PC-3 (cell line): ENCODE measurements at regions not wholly inside any gene's neighbourhood (a gene's known extent, or its start where the extent isn't known, plus 50 kb on each side); places are given as distances from the start of the nearest gene placed in this dataset.

Source experiments
- EZH2 ChIP-seq: fragments of 300-600 bp; sonication (generic); IDR thresholded peaks from one replicate; pipeline ENCODE4 v1.6.1; 2017; ENCODE audit warnings: antibody characterized with exemption, mild to moderate bottlenecking, low read length; ENCODE audit not compliant: unreplicated experiment
- TF ChIP-seq, protein P1 (sequence below): fragments of 300-600 bp; sonication (generic); conservative IDR thresholded peaks from 2 replicates; pipeline ENCODE4 v1.5.1; 2017; ENCODE audit warnings: antibody characterized with exemption, low read depth, mild to moderate bottlenecking, low read length

DNA sequence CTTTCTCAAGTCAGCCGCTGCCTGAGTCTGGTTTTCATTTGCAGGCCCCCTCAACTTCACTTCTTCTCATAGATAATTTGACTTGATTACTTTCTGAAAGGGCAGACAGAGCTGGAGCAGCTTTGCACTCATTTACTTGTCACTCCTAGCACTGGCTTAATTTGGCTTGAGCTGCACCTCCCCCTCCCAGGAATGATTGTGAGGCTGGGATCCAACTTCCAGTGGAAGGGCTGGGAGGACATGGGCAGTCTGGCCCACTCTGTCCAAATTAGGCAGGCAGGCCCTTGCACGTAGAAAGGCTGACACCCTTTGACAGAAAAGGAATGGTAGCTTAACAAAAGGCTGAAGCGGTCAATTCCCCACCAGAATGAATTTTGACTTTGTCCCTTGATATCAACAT, 453.9 kb downstream of the ETS1 start:
- no peak for TF ChIP-seq EZH2
- TF ChIP-seq, protein P1, sequence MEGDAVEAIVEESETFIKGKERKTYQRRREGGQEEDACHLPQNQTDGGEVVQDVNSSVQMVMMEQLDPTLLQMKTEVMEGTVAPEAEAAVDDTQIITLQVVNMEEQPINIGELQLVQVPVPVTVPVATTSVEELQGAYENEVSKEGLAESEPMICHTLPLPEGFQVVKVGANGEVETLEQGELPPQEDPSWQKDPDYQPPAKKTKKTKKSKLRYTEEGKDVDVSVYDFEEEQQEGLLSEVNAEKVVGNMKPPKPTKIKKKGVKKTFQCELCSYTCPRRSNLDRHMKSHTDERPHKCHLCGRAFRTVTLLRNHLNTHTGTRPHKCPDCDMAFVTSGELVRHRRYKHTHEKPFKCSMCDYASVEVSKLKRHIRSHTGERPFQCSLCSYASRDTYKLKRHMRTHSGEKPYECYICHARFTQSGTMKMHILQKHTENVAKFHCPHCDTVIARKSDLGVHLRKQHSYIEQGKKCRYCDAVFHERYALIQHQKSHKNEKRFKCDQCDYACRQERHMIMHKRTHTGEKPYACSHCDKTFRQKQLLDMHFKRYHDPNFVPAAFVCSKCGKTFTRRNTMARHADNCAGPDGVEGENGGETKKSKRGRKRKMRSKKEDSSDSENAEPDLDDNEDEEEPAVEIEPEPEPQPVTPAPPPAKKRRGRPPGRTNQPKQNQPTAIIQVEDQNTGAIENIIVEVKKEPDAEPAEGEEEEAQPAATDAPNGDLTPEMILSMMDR = no peak
